K562 (cell line): ENCODE measurements at regions not wholly inside any gene's neighbourhood (a gene's known extent, or its start where the extent isn't known, plus 50 kb on each side); places are given as distances from the start of the nearest gene placed in this dataset.

Experiments used
- CBX1 ChIP-seq: sonication (generic); IDR thresholded peaks from 2 replicates; pipeline ENCODE4 v1.6.1; 2016; ENCODE audit warnings: antibody characterized with exemption, low read depth, mild to moderate bottlenecking
- MAX ChIP-seq: sonication (generic); formaldehyde crosslinking; IDR thresholded peaks from 2 replicates; pipeline ENCODE4 v1.9.0; 2022; ENCODE audit warnings: mild to moderate bottlenecking, missing genetic modification reagents
- NR1H2 ChIP-seq: sonication (generic); formaldehyde crosslinking; IDR thresholded peaks from 2 replicates; pipeline ENCODE4 v1.4.0; 2020; ENCODE audit warnings: mild to moderate bottlenecking, missing genetic modification reagents
- POLR2A ChIP-seq: fragments of 450-650 bp; conservative IDR thresholded peaks from 2 replicates; pipeline ENCODE4 v1.6.1; 2016
- POLR2AphosphoS5 ChIP-seq: IDR thresholded peaks from 2 replicates; pipeline ENCODE4 v1.6.1; 2011; ENCODE audit warnings: mild to moderate bottlenecking, low read depth, low read length, moderate library complexity; ENCODE audit not compliant: control insufficient read depth, insufficient read depth
- SIN3A ChIP-seq, 2 experiments: fragments of 150-350 bp in 1 of 2; IDR thresholded peaks; 2 replicates each; pipeline ENCODE4 v1.6.1; 2011 to 2016; ENCODE audit warnings: borderline replicate concordance in 2 of 2, low read depth in 2 of 2, low read length in 2 of 2, mild to moderate bottlenecking in 2 of 2, moderate library complexity in 2 of 2; ENCODE audit not compliant: control insufficient read depth in 1 of 2
- TAF1 ChIP-seq: IDR thresholded peaks from 2 replicates; pipeline ENCODE4 v1.6.1; 2011; ENCODE audit warnings: mild to moderate bottlenecking, low read length, moderate library complexity; ENCODE audit not compliant: insufficient read depth, control insufficient read depth, severe bottlenecking; ENCODE audit errors: extremely low read depth
- TFE3 ChIP-seq: fragments of 450-650 bp; formaldehyde crosslinking; IDR thresholded peaks from 2 replicates; pipeline ENCODE4 v1.4.0; 2020; ENCODE audit warnings: mild to moderate bottlenecking, mixed read lengths
- ZNF274 ChIP-seq: IDR thresholded peaks from 2 replicates; pipeline ENCODE4 v1.6.1; 2011; ENCODE audit warnings: low read depth, mild to moderate bottlenecking, low read length, moderate library complexity, borderline replicate concordance
- ZNF592 ChIP-seq: fragments of 450-650 bp; IDR thresholded peaks from 2 replicates; pipeline ENCODE4 v1.6.1; 2017; ENCODE audit warnings: antibody characterized with exemption, mild to moderate bottlenecking
- TF ChIP-seq, protein P1 (sequence below): fragments of 150-350 bp; IDR thresholded peaks from 2 replicates; pipeline ENCODE4 v1.6.1; 2014; ENCODE audit warnings: low read depth, mild to moderate bottlenecking, low read length, borderline replicate concordance
- TF ChIP-seq, protein P2 (sequence below), 3 experiments: IDR thresholded peaks in 2 of 3; conservative IDR thresholded peaks in 1 of 3; 2 replicates each; pipeline ENCODE4 v1.5.1; 2011 to 2012; ENCODE audit warnings: low read length in 3 of 3, mild to moderate bottlenecking in 3 of 3, control low read depth in 2 of 3, improper control_type of control experiment in 1 of 3, inconsistent platforms in 1 of 3, low read depth in 1 of 3, mixed read lengths in 1 of 3, moderate library complexity in 1 of 3; ENCODE audit not compliant: insufficient read depth in 2 of 3

DNA sequence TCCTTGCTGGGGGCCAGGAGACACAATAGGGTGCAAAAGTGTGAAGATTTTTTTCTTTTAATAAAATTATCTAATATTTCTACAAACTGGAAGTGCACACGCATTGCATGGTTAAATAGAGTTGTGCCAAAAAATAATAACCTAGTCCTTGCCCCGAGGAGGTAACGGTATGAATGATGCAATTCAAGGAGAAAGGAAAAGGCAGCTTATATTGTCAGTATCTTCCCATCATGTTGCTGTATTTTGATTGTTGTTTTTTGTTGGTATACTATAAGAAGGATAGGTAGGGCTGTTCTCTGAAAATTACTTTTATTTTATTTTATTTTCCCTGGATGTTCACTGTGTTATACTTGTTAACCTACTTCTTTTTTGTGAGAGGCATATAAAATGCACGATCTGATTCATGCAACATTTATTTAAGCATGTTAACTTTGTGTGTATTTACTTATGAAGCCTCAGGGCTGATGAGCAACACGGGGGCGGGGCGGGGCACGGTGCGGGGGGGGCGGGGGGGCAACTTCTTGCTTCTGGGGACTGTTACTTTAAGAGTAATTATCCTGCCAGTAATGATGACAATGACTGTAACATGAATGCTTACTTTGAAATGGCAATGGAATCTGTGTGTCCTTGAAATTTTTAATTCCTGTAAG, 118.6 kb downstream of the AQP4 start:
- TF ChIP-seq ZNF592 = no peak
- no peak for TF ChIP-seq POLR2AphosphoS5
- TF ChIP-seq TAF1 = no peak
- TF ChIP-seq, protein P1, sequence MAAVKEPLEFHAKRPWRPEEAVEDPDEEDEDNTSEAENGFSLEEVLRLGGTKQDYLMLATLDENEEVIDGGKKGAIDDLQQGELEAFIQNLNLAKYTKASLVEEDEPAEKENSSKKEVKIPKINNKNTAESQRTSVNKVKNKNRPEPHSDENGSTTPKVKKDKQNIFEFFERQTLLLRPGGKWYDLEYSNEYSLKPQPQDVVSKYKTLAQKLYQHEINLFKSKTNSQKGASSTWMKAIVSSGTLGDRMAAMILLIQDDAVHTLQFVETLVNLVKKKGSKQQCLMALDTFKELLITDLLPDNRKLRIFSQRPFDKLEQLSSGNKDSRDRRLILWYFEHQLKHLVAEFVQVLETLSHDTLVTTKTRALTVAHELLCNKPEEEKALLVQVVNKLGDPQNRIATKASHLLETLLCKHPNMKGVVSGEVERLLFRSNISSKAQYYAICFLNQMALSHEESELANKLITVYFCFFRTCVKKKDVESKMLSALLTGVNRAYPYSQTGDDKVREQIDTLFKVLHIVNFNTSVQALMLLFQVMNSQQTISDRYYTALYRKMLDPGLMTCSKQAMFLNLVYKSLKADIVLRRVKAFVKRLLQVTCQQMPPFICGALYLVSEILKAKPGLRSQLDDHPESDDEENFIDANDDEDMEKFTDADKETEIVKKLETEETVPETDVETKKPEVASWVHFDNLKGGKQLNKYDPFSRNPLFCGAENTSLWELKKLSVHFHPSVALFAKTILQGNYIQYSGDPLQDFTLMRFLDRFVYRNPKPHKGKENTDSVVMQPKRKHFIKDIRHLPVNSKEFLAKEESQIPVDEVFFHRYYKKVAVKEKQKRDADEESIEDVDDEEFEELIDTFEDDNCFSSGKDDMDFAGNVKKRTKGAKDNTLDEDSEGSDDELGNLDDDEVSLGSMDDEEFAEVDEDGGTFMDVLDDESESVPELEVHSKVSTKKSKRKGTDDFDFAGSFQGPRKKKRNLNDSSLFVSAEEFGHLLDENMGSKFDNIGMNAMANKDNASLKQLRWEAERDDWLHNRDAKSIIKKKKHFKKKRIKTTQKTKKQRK = no peak
- TF ChIP-seq CBX1 = no peak
- TF ChIP-seq NR1H2 (CRISPR knock-in tag) = no peak
- TF ChIP-seq TFE3 (CRISPR knock-in tag) = no peak
- no peak for TF ChIP-seq MAX (CRISPR knock-in tag)
- TF ChIP-seq, protein P2, sequence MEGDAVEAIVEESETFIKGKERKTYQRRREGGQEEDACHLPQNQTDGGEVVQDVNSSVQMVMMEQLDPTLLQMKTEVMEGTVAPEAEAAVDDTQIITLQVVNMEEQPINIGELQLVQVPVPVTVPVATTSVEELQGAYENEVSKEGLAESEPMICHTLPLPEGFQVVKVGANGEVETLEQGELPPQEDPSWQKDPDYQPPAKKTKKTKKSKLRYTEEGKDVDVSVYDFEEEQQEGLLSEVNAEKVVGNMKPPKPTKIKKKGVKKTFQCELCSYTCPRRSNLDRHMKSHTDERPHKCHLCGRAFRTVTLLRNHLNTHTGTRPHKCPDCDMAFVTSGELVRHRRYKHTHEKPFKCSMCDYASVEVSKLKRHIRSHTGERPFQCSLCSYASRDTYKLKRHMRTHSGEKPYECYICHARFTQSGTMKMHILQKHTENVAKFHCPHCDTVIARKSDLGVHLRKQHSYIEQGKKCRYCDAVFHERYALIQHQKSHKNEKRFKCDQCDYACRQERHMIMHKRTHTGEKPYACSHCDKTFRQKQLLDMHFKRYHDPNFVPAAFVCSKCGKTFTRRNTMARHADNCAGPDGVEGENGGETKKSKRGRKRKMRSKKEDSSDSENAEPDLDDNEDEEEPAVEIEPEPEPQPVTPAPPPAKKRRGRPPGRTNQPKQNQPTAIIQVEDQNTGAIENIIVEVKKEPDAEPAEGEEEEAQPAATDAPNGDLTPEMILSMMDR (IDR thresholded peaks at IDR 0.05 in 2 of 3, conservative IDR thresholded peaks at IDR 0.05 in 1 of 3; ENCODE audit: insufficient read depth in 2 of 3, low read depth in 1 of 3, low read length in 3 of 3) = no peak
- TF ChIP-seq POLR2A = no peak
- TF ChIP-seq SIN3A (IDR thresholded peaks at IDR 0.05; ENCODE audit: borderline replicate concordance in 2 of 2, control insufficient read depth in 1 of 2, low read depth in 2 of 2, low read length in 2 of 2) = no peak
- TF ChIP-seq ZNF274 = no peak
